PC-3 (cell line): ENCODE measurements at regions not wholly inside any gene's neighbourhood (a gene's known extent, or its start where the extent isn't known, plus 50 kb on each side); places are given as distances from the start of the nearest gene placed in this dataset.

ENCODE experiments used
- ATAC-seq: fragments of 200-7000 bp; cut with Tn5 transposase; 2 replicates; pipeline ENCODE4 v1.9.1; 2020; ENCODE audit warnings: mild to moderate bottlenecking, moderate library complexity
- BruUV-seq: library from RNA; stranded (reverse); fragments of 400-500 nt; replicated peaks from 2 replicates; lab custom pipeline; 2021; lab: Mats Ljungman, UMichigan
- CTCF ChIA-PET: fragments of 300-600 bp; sonication (Branson Sonifier 250); formaldehyde crosslinking; loops from one replicate; lab custom pipeline; 2022; ENCODE audit warnings: antibody characterized with exemption; lab: Charles Lee
- POLR2A ChIA-PET: fragments of 300-600 bp; sonication (Branson Sonifier 250); formaldehyde crosslinking; loops from one replicate; lab custom pipeline; 2022; ENCODE audit warnings: antibody characterized with exemption; ENCODE audit not compliant: unreplicated experiment; lab: Charles Lee
- DNase-seq: peaks from one replicate; pipeline ENCODE4 v3.0.0-alpha.2; 2015
- H2AFZ ChIP-seq: fragments of 300-600 bp; sonication (generic); 2 replicates; pipeline ENCODE4 v1.6.0; 2016; ENCODE audit warnings: antibody characterized with exemption, low read length
- H3F3A ChIP-seq: fragments of 300-600 bp; sonication (generic); one replicate; pipeline ENCODE4 v1.6.0; 2017; ENCODE audit warnings: antibody characterized with exemption, low read length, control low read depth, mild to moderate bottlenecking; ENCODE audit not compliant: unreplicated experiment
- H3K27ac ChIP-seq: fragments of 300-600 bp; sonication (generic); 2 replicates; pipeline ENCODE4 v1.5.1; 2016; ENCODE audit warnings: mild to moderate bottlenecking, low read length
- H3K27me3 ChIP-seq: fragments of 300-600 bp; sonication (generic); 2 replicates; pipeline ENCODE4 v1.6.1; 2016; ENCODE audit warnings: low read length, mixed read lengths
- H3K36me3 ChIP-seq: fragments of 300-600 bp; sonication (generic); 2 replicates; pipeline ENCODE4 v1.6.1; 2016; ENCODE audit warnings: low read depth, mixed run types, low read length, mixed read lengths
- H3K4me1 ChIP-seq: fragments of 300-600 bp; sonication (generic); 2 replicates; pipeline ENCODE4 v1.5.1; 2016; ENCODE audit warnings: low read length; ENCODE audit not compliant: insufficient read depth
- H3K4me2 ChIP-seq: fragments of 300-600 bp; sonication (generic); 2 replicates; pipeline ENCODE4 v1.6.0; 2016; ENCODE audit warnings: low read length
- H3K4me3 ChIP-seq: fragments of 300-600 bp; sonication (generic); 2 replicates; pipeline ENCODE4 v1.5.1; 2016; ENCODE audit warnings: mild to moderate bottlenecking, low read length, mixed read lengths
- H3K79me2 ChIP-seq: fragments of 300-600 bp; sonication (generic); 2 replicates; pipeline ENCODE4 v1.6.1; 2017; ENCODE audit warnings: low read length, mixed read lengths
- H3K9ac ChIP-seq: fragments of 300-600 bp; sonication (generic); 2 replicates; pipeline ENCODE4 v1.6.0; 2016; ENCODE audit warnings: mild to moderate bottlenecking, low read length
- H3K9me2 ChIP-seq: fragments of 300-600 bp; sonication (generic); replicated peaks from 2 replicates; pipeline ENCODE4 v1.6.1; 2016; ENCODE audit warnings: mixed run types, low read length, mixed read lengths
- H3K9me3 ChIP-seq: fragments of 300-600 bp; sonication (generic); 2 replicates; pipeline ENCODE4 v1.6.1; 2016; ENCODE audit warnings: low read length, mixed read lengths
- H4K20me1 ChIP-seq: fragments of 300-600 bp; sonication (generic); 2 replicates; pipeline ENCODE4 v1.6.1; 2016; ENCODE audit warnings: low read length, mixed read lengths
- EZH2 ChIP-seq: fragments of 300-600 bp; sonication (generic); IDR thresholded peaks from one replicate; pipeline ENCODE4 v1.6.1; 2017; ENCODE audit warnings: antibody characterized with exemption, mild to moderate bottlenecking, low read length; ENCODE audit not compliant: unreplicated experiment
- EZH2phosphoT487 ChIP-seq: fragments of 300-600 bp; sonication (generic); IDR thresholded peaks from 2 replicates; pipeline ENCODE4 v1.6.1; 2018; ENCODE audit warnings: mild to moderate bottlenecking, antibody characterized with exemption, low read length, borderline replicate concordance
- intact Hi-C: fragments of 100-400 bp; cut with micrococcal nuclease; formaldehyde crosslinking; loops from 2 replicates; pipeline ENCODE4 v1.9.0; 2023
- TF ChIP-seq, protein P1 (sequence below): fragments of 300-600 bp; sonication (generic); conservative IDR thresholded peaks from 2 replicates; pipeline ENCODE4 v1.5.1; 2017; ENCODE audit warnings: antibody characterized with exemption, low read depth, mild to moderate bottlenecking, low read length

DNA sequence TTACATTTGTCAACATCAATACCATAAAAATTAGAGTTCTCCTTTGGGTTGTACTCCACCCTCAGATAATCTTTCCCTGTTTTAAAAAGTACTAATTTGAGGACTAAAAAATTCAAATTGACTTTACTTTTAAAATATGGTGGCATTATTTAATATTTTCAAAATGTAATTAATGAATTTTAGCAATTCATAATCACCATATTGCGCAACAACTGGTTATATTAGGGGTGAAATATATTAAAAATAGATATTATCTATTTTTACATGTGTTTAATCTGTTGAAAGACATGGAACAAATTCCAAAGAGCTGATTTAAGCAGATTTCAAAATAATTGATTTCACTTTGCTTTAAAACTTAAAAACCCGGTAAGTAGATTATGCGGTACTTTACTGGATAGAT, 236.6 kb upstream of the NOL4 start:
- no peak for TF ChIP-seq EZH2
- no peak for TF ChIP-seq EZH2phosphoT487
- TF ChIP-seq, protein P1, sequence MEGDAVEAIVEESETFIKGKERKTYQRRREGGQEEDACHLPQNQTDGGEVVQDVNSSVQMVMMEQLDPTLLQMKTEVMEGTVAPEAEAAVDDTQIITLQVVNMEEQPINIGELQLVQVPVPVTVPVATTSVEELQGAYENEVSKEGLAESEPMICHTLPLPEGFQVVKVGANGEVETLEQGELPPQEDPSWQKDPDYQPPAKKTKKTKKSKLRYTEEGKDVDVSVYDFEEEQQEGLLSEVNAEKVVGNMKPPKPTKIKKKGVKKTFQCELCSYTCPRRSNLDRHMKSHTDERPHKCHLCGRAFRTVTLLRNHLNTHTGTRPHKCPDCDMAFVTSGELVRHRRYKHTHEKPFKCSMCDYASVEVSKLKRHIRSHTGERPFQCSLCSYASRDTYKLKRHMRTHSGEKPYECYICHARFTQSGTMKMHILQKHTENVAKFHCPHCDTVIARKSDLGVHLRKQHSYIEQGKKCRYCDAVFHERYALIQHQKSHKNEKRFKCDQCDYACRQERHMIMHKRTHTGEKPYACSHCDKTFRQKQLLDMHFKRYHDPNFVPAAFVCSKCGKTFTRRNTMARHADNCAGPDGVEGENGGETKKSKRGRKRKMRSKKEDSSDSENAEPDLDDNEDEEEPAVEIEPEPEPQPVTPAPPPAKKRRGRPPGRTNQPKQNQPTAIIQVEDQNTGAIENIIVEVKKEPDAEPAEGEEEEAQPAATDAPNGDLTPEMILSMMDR = no peak
- Histone ChIP-seq H3K9me3 (no peaks in the 10 kb centered on the region), H4K20me1 (no peaks in the 10 kb centered on the region), H3K27ac (no peak overlapping the region), H2AFZ (no peak overlapping the region), H3K9ac (no peak overlapping the region), H3K4me2 (no peak overlapping the region), H3F3A (no peaks in the 10 kb centered on the region), H3K4me3 (no peak overlapping the region), H3K27me3 (no peaks in the 10 kb centered on the region), H3K36me3 (no peaks in the 10 kb centered on the region), H3K9me2 (no peaks in the 10 kb centered on the region), H3K4me1 (no peaks in the 10 kb centered on the region), H3K79me2 (no peaks in the 10 kb centered on the region)
- ChIA-PET CTCF (no interaction called here), POLR2A (no interaction called here)
- DNase-seq (no peak), ATAC-seq (no peak)
- BruUV-seq = no TSS peak
- intact Hi-C loops = no loop called here

DNA sequence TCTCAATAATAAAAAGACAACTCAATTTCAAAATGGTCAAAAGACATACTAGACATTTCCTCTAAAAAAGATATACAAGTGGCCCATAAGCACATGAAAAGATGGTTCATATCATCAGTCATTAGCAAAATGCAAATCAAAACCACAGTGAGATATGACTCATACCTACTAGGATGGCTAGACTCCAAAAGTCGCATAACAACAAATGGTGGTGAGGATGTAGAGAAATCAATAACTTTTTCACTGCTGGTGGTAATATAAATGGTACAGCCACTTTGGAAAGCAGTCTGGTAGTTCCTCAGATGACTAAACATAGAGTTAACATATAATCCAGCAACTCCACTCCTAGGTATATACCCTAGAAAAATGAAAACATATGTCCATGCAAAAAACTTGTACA, 242.3 kb upstream of the NOL4 start:
- ChIA-PET POLR2A (no interaction called here), CTCF (no interaction called here)
- Histone ChIP-seq H3K9me3 (no peaks in the 10 kb centered on the region), H3K79me2 (no peaks in the 10 kb centered on the region), H3K4me2 (no peak overlapping the region), H3K36me3 (no peaks in the 10 kb centered on the region), H3K4me3 (no peak overlapping the region), H2AFZ (no peak overlapping the region), H3K9ac (no peak overlapping the region), H3F3A (no peaks in the 10 kb centered on the region), H3K27me3 (no peaks in the 10 kb centered on the region), H4K20me1 (no peaks in the 10 kb centered on the region), H3K4me1 (no peaks in the 10 kb centered on the region), H3K9me2 (no peaks in the 10 kb centered on the region), H3K27ac (no peak overlapping the region)
- intact Hi-C loops = no loop called here
- 0 out of 2 replicates have a peak, but pooled peaks have one; percentile 22 for ATAC-seq
- BruUV-seq = no TSS peak
- DNase-seq = peak; percentile 11
- TF ChIP-seq EZH2phosphoT487 (no peak), EZH2 (no peak)
- TF ChIP-seq, protein P1 = no peak

DNA sequence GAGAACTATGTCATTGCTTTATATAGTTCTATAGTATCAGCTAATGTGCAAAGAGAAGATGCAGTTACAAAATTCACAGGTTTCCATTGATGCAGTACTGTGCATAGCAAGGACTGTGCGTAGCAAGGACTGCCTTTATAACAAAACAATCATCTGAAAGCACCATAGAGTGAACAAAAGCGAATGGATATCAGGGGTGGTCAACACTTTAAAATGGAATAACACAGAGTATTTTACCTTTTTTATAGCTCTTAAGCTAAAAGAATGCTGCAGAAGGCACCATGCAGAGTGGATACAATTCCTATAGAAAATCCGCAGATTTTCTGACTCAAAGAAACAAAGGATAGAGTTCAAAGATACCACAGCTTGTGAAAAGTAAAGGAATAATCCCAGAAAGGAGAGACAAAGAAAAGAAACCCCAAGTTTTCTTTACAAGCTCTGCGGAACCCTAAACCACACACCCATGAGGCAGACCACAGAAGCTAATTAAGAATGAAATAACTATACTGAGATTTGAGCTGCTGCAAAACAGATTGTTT, 229.9 kb upstream of the DTNA start:
- ChIA-PET POLR2A (no interaction called here), CTCF (no interaction called here)
- ATAC-seq = no peak
- Histone ChIP-seq H3K4me1 (no peaks in the 10 kb centered on the region), H3K79me2 (no peaks in the 10 kb centered on the region), H3K4me2 (no peak overlapping the region), H2AFZ (no peak overlapping the region), H3K9me3 (no peaks in the 10 kb centered on the region), H3F3A (no peaks in the 10 kb centered on the region), H3K9me2 (no peaks in the 10 kb centered on the region), H4K20me1 (no peaks in the 10 kb centered on the region), H3K27me3 (no peaks in the 10 kb centered on the region), H3K36me3 (no peaks in the 10 kb centered on the region), H3K27ac (no peak overlapping the region), H3K4me3 (no peak overlapping the region), H3K9ac (no peak overlapping the region)
- TF ChIP-seq EZH2phosphoT487 = no peak
- no peak for TF ChIP-seq EZH2
- TF ChIP-seq, protein P1 = no peak
- no peak for DNase-seq
- intact Hi-C loops = no loop called here
- BruUV-seq = no TSS peak
